Esophagus muscularis mucosa (tissue), 4 donors: ENCODE measurements at regions not wholly inside any gene's neighbourhood (a gene's known extent, or its start where the extent isn't known, plus 50 kb on each side); places are given as distances from the start of the nearest gene placed in this dataset.

Experiments
- DNase-seq: peaks from one replicate; pipeline ENCODE4 v3.0.0-alpha.2; 2017; ENCODE audit errors: extremely low spot score
- H3K27ac ChIP-seq, 4 donors: fragments of 200-600 bp; sonication (generic); replicated peaks in 1 of 4; 1 replicate in 3 of 4; 2 replicates in 1 of 4; pipeline ENCODE4 v1.5.1; 2016 to 2019; ENCODE audit warnings: mild to moderate bottlenecking in 1 of 4
- H3K27me3 ChIP-seq, 4 donors: fragments of 200-600 bp; sonication (generic); one replicate each; pipeline versions ENCODE4 v1.5.1 to v1.6.0; 2016 to 2019
- H3K36me3 ChIP-seq, 4 donors: fragments of 200-600 bp; sonication (generic); one replicate each; pipeline ENCODE4 v1.5.1; 2016 to 2019
- H3K4me1 ChIP-seq, 4 donors: fragments of 200-600 bp; sonication (generic); one replicate each; pipeline ENCODE4 v1.5.1; 2016 to 2019
- H3K4me3 ChIP-seq, 4 donors: fragments of 200-600 bp; sonication (generic); 1 replicate in 2 of 4; 2 replicates in 2 of 4; pipeline ENCODE4 v1.5.1; 2016 to 2019; ENCODE audit warnings: mild to moderate bottlenecking in 4 of 4, moderate library complexity in 1 of 4
- H3K9me3 ChIP-seq, 4 donors: fragments of 200-600 bp; sonication (generic); 1 replicate in 3 of 4; 2 replicates in 1 of 4; pipeline ENCODE4 v1.5.1; 2016 to 2019
- CTCF ChIP-seq, 3 experiments: fragments of 200-600 bp in 2 of 3; fragments of 450-650 bp in 1 of 3; sonication (generic) in 2 of 3; IDR thresholded peaks; one replicate each; pipeline ENCODE4 v1.5.1; 2017 to 2019; ENCODE audit warnings: antibody characterized with exemption in 3 of 3, mild to moderate bottlenecking in 2 of 3, moderate library complexity in 1 of 3
- EP300 ChIP-seq: sonication (generic); formaldehyde crosslinking; IDR thresholded peaks from one replicate; pipeline ENCODE4 v1.6.1; 2017; ENCODE audit warnings: antibody characterized with exemption
- POLR2A ChIP-seq: fragments of 450-650 bp; IDR thresholded peaks from one replicate; pipeline ENCODE4 v1.6.1; 2017; ENCODE audit warnings: antibody characterized with exemption, moderate library complexity, mild to moderate bottlenecking, low read depth
- POLR2AphosphoS5 ChIP-seq, 2 donors: sonication (generic); formaldehyde crosslinking; IDR thresholded peaks; one replicate each; pipeline ENCODE4 v1.6.1; 2017; ENCODE audit warnings: antibody characterized with exemption in 2 of 2
- WGBS: methylation state at CpG from one replicate; pipeline ENCODE4 v1.1.5; 2018; 5-methylcytosine and 5-hydroxymethylcytosine counted together
- intact Hi-C: fragments of 100-400 bp; cut with DNase I; formaldehyde crosslinking; loops from one replicate; pipeline ENCODE4 v1.15.1; 2023
- small RNA-seq, 3 donors: library from RNA; depleted of rRNA; stranded (forward); fragments of <200 nt; gene quantifications; one replicate each; pipeline ENCODE3, GENCODE V24; 2016

- Histone ChIP-seq H3K27ac (no peak overlapping the region), H3K9me3 (no peaks in the 10 kb centered on the region), H3K4me3 (no peak overlapping the region), H3K4me1 (no peaks in the 10 kb centered on the region), H3K36me3 (no peaks in the 10 kb centered on the region), H3K27me3 (no peaks in the 10 kb centered on the region)
- no peak for TF ChIP-seq EP300
- TF ChIP-seq POLR2AphosphoS5 (IDR thresholded peaks at IDR 0.05): no peak
- no peak for TF ChIP-seq POLR2A
- TF ChIP-seq CTCF (IDR thresholded peaks at IDR 0.05): no peak
- no peak for DNase-seq
- intact Hi-C loops: no loop called here
- 88% methylated on average over 3 of the region's 3 CpGs for WGBS
These were observed 50.6 kb upstream of the TMEFF2 start for GRCh38 chr2:192245329-192245728.

Small RNA genes in the stretch of these regions (small RNA-seq; reads per million reads assigned to genes)
- gene AC068135.1: 0 reads per million in 3 donors
- gene AC074290.1: 0 reads per million in 3 donors
- gene RF00017: 0 reads per million in 3 donors
- 0 to 0.08 (median 0) reads per million in 3 donors for gene RF00273
- gene RNU6-169P: 0 reads per million in 3 donors
